ENCODE measurements at regions not wholly inside any gene's neighbourhood (a gene's known extent, or its start where the extent isn't known, plus 50 kb on each side); places are given as distances from the start of the nearest gene placed in this dataset.

DNA sequence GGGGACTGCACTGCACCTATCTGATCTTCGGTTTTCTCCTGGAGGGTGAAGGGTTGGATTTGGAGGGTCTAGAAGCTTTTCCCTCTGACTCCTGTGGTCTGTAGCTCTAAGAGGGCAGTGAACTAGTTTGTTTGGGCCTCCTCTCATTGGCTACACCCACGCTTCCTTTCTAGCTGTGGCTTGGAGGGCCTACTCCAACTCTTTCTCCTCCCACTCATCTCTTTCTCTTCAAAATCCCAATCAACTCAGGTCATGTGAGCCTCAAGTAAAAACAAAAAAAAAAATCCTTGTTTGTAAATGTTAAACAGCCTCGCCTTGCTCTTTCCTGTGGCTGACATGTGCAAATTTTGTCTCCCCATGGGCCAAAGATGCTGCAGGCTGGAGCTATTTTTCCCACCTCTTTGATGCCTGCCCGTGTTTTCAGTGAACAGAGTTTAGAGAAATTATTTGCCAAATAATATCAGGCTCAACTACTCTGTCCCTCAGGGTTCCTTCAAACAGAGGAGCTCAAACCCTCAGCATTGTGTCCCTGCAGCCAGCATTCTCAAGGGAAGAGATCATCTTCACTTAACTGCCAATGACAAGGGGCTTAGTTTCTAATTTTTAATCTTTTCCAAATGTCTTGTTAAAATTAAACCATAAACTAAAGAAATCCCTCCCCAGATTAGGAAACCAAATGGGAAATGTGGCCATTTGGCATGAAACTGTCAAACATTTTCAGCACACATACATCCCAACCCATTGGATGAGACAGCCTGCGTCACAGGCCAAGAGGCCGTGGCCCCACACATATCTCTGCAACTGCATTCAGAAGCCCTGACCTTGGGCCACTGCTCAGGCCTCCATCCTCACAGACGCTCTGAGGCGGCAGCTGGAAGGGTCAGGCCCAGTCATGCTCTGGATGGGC lies 114.8 kb upstream of the THBS1 start:
- Histone ChIP-seq H3K36me3 (ENCODE audit: control insufficient read depth in 2 of 2, extremely low read depth in 1 of 2, insufficient read depth in 2 of 2, low read length in 2 of 2) (no peaks in the 10 kb centered on the region), H4K20me1 (replicated peaks; ENCODE audit: control insufficient read depth, extremely low read depth, insufficient read depth, low read length) (no peaks in the 10 kb centered on the region), H3K9me1 (replicated peaks; ENCODE audit: control insufficient read depth, extremely low read depth, insufficient read depth, low read length) (no peaks in the 10 kb centered on the region), H3K4me3 (replicated peaks in 1 of 3; ENCODE audit: insufficient read depth in 1 of 3, low read depth in 1 of 3, low read length in 3 of 3) (no peak overlapping the region), H3K27ac (ENCODE audit: insufficient read depth, low read depth, low read length) (no peak overlapping the region), H3K9ac (replicated peaks; ENCODE audit: extremely low read depth, insufficient read depth, low read length) (no peak overlapping the region), H3K79me2 (ENCODE audit: control insufficient read depth, insufficient read depth, low read length) (no peaks in the 10 kb centered on the region), H2AFZ (ENCODE audit: low read depth, low read length) (no peak overlapping the region), H3K27me3 (ENCODE audit: control insufficient read depth in 2 of 2, insufficient read depth in 2 of 2, low read length in 2 of 2) (no peaks in the 10 kb centered on the region), H3K4me2 (ENCODE audit: insufficient read depth, low read length) (no peak overlapping the region), H3K4me1 (ENCODE audit: control insufficient read depth, extremely low read depth, insufficient read depth, low read length) (peaks cover 35% of the 10 kb centered on the region), H3K9me3 (replicated peaks; ENCODE audit: control insufficient read depth, insufficient read depth, low read length) (no peaks in the 10 kb centered on the region)
- no TSS peak for BruUV-seq (replicated peaks)
- ChIA-PET CTCF (interaction anchor here (0.8 to 1.1 kb wide), 2 partner anchors 15 to 114 kb away, joined by 3 to 4 read pairs; no protein-coding TSS in a partner anchor), POLR2A (no interaction called here)
- intact Hi-C loops (cut with micrococcal nuclease) (no loop called here), dilution Hi-C loops (cut with MboI; ENCODE audit: extremely low pct_ligation_motif_present, low sequenced_read_pairs) (no loop called here)
- DNase-seq (ENCODE audit: low read depth, low spot score) (no peak), FAIRE-seq (no peak)
- TF ChIP-seq JUN (IDR thresholded peaks at IDR 0.05; ENCODE audit: borderline replicate concordance, insufficient read depth, insufficient read length, low read depth): no peak
- TF ChIP-seq POLR2A (IDR thresholded peaks at IDR 0.05; ENCODE audit: low read depth, low read length): no peak
- TF ChIP-seq FOS (IDR thresholded peaks at IDR 0.05; ENCODE audit: borderline replicate concordance, insufficient read depth, low read length): no peak
- TF ChIP-seq EZH2 (IDR thresholded peaks at IDR 0.05; ENCODE audit: borderline replicate concordance, low read depth, low read length, severe bottlenecking): no peak
- TF ChIP-seq, protein P1, sequence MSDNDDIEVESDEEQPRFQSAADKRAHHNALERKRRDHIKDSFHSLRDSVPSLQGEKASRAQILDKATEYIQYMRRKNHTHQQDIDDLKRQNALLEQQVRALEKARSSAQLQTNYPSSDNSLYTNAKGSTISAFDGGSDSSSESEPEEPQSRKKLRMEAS (IDR thresholded peaks at IDR 0.05; ENCODE audit: insufficient read depth, insufficient read length): no peak
- TF ChIP-seq, protein P2, sequence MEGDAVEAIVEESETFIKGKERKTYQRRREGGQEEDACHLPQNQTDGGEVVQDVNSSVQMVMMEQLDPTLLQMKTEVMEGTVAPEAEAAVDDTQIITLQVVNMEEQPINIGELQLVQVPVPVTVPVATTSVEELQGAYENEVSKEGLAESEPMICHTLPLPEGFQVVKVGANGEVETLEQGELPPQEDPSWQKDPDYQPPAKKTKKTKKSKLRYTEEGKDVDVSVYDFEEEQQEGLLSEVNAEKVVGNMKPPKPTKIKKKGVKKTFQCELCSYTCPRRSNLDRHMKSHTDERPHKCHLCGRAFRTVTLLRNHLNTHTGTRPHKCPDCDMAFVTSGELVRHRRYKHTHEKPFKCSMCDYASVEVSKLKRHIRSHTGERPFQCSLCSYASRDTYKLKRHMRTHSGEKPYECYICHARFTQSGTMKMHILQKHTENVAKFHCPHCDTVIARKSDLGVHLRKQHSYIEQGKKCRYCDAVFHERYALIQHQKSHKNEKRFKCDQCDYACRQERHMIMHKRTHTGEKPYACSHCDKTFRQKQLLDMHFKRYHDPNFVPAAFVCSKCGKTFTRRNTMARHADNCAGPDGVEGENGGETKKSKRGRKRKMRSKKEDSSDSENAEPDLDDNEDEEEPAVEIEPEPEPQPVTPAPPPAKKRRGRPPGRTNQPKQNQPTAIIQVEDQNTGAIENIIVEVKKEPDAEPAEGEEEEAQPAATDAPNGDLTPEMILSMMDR (IDR thresholded peaks at IDR 0.05; ENCODE audit: extremely low read depth in 1 of 2, insufficient read depth in 1 of 2, low read depth in 1 of 2, low read length in 2 of 2): no peak
- TF ChIP-seq MYC (IDR thresholded peaks at IDR 0.05; ENCODE audit: low read depth, low read length): no peak
- TF ChIP-seq GATA2 (IDR thresholded peaks at IDR 0.05; ENCODE audit: insufficient read depth, insufficient read length, low read depth, low read length): no peak
- no peak for TF ChIP-seq POLR2AphosphoS5 (IDR thresholded peaks at IDR 0.05; ENCODE audit: insufficient read depth, low read depth, low read length)

Data from endothelial cell of umbilical vein (primary cell).